ENCODE measurements at regions not wholly inside any gene's neighbourhood (a gene's known extent, or its start where the extent isn't known, plus 50 kb on each side); places are given as distances from the start of the nearest gene placed in this dataset.

DNA sequence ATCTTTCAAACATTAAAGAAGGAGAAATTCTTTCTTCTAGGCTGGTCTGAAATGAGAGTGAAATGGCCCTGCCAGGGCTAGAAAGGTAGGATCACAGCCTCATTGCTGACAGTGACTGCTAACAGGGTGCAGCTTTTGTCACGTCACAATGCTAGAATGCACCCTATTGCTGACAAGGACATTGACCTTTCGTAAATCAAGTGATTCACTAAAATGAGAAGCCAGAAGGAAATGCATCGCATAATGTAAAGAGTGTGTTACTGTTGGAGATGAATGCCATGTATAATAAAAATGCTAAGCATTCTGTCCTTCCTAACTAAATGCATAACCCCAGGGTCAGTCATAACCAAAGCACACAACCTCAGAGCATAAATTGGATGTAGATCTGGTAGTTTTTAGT lies 732.9 kb downstream of the TDRD15 start:
- ChIA-PET CTCF (no interaction called here), POLR2A (no interaction called here)
- in situ Hi-C loops (cut with HindIII; ENCODE audit: low pct_unique_long_range_greater_than_20kb, low sequenced_read_pairs) (no loop called here), intact Hi-C loops (cut with micrococcal nuclease; ENCODE audit: unreplicated experiment) (no loop called here)
- DNase-seq (ENCODE audit: low read depth, low spot score): no peak
- H3K4me3 ChIP-seq (ENCODE audit: low read depth in 2 of 2, low read length in 2 of 2): no peak overlapping the region
- no peaks in the 10 kb centered on the region for H3K27me3 ChIP-seq (ENCODE audit: control insufficient read depth, insufficient read depth, low read length)
- no peaks in the 10 kb centered on the region for H3K36me3 ChIP-seq (ENCODE audit: control insufficient read depth, insufficient read depth, low read length)
- BruUV-seq (replicated peaks): no TSS peak
- ATAC-seq: no peak
- TF ChIP-seq TCF7L2 (IDR thresholded peaks at IDR 0.05; ENCODE audit: low read depth, low read length): no peak
- TF ChIP-seq, protein P1, sequence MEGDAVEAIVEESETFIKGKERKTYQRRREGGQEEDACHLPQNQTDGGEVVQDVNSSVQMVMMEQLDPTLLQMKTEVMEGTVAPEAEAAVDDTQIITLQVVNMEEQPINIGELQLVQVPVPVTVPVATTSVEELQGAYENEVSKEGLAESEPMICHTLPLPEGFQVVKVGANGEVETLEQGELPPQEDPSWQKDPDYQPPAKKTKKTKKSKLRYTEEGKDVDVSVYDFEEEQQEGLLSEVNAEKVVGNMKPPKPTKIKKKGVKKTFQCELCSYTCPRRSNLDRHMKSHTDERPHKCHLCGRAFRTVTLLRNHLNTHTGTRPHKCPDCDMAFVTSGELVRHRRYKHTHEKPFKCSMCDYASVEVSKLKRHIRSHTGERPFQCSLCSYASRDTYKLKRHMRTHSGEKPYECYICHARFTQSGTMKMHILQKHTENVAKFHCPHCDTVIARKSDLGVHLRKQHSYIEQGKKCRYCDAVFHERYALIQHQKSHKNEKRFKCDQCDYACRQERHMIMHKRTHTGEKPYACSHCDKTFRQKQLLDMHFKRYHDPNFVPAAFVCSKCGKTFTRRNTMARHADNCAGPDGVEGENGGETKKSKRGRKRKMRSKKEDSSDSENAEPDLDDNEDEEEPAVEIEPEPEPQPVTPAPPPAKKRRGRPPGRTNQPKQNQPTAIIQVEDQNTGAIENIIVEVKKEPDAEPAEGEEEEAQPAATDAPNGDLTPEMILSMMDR (IDR thresholded peaks at IDR 0.05): no peak
- TF ChIP-seq, protein P2, sequence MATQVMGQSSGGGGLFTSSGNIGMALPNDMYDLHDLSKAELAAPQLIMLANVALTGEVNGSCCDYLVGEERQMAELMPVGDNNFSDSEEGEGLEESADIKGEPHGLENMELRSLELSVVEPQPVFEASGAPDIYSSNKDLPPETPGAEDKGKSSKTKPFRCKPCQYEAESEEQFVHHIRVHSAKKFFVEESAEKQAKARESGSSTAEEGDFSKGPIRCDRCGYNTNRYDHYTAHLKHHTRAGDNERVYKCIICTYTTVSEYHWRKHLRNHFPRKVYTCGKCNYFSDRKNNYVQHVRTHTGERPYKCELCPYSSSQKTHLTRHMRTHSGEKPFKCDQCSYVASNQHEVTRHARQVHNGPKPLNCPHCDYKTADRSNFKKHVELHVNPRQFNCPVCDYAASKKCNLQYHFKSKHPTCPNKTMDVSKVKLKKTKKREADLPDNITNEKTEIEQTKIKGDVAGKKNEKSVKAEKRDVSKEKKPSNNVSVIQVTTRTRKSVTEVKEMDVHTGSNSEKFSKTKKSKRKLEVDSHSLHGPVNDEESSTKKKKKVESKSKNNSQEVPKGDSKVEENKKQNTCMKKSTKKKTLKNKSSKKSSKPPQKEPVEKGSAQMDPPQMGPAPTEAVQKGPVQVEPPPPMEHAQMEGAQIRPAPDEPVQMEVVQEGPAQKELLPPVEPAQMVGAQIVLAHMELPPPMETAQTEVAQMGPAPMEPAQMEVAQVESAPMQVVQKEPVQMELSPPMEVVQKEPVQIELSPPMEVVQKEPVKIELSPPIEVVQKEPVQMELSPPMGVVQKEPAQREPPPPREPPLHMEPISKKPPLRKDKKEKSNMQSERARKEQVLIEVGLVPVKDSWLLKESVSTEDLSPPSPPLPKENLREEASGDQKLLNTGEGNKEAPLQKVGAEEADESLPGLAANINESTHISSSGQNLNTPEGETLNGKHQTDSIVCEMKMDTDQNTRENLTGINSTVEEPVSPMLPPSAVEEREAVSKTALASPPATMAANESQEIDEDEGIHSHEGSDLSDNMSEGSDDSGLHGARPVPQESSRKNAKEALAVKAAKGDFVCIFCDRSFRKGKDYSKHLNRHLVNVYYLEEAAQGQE (IDR thresholded peaks at IDR 0.05; ENCODE audit: insufficient read depth in 1 of 2, low read depth in 2 of 2, low read length in 1 of 2): no peak
- TF ChIP-seq POLR2AphosphoS5 (IDR thresholded peaks at IDR 0.05; ENCODE audit: low read depth, low read length): no peak
- no peak for TF ChIP-seq SIN3A (IDR thresholded peaks at IDR 0.05; ENCODE audit: borderline replicate concordance, insufficient read depth, low read depth, low read length)
- H3K9me3 ChIP-seq (ENCODE audit: control insufficient read depth, insufficient read depth, low read depth, low read length): no peaks in the 10 kb centered on the region
- no peak overlapping the region for H3K27ac ChIP-seq (ENCODE audit: low read length)
- H3K4me1 ChIP-seq (ENCODE audit: control insufficient read depth, insufficient read depth, low read length): no peaks in the 10 kb centered on the region

DNA sequence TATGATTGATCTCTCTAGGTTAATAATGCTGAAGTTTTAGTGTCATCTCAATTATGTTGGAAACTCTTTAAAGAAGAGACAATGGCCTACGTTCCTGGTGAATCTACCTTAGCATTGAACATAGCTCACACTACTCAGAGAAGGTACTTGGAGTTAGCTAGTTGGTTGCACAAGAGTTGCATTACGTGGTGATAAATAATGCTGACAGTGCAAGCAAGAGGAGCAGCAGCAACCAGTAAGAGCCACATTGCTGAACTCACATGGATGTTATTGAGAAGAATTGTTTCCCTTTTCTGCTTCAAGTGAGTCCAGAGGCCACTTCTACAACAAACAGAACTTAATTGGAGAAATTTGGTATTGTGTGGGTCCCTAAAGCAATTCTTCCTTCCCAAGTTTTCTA lies 737.1 kb downstream of the TDRD15 start:
- no TSS peak for BruUV-seq (replicated peaks)
- CTCF ChIA-PET: no interaction called here
- Histone ChIP-seq H3K9me3 (ENCODE audit: control insufficient read depth, insufficient read depth, low read depth, low read length) (no peaks in the 10 kb centered on the region), H3K36me3 (ENCODE audit: control insufficient read depth, insufficient read depth, low read length) (no peaks in the 10 kb centered on the region), H3K27me3 (ENCODE audit: control insufficient read depth, insufficient read depth, low read length) (no peaks in the 10 kb centered on the region), H3K4me1 (ENCODE audit: control insufficient read depth, insufficient read depth, low read length) (no peaks in the 10 kb centered on the region), H3K27ac (ENCODE audit: low read length) (no peak overlapping the region), H3K4me3 (ENCODE audit: low read depth in 2 of 2, low read length in 2 of 2) (no peak overlapping the region)
- in situ Hi-C loops (cut with HindIII; ENCODE audit: low pct_unique_long_range_greater_than_20kb, low sequenced_read_pairs) (no loop called here), intact Hi-C loops (cut with micrococcal nuclease; ENCODE audit: unreplicated experiment) (no loop called here)
- POLR2A ChIA-PET: no interaction called here
- TF ChIP-seq TCF7L2 (IDR thresholded peaks at IDR 0.05; ENCODE audit: low read depth, low read length) (no peak), POLR2AphosphoS5 (IDR thresholded peaks at IDR 0.05; ENCODE audit: low read depth, low read length) (no peak), SIN3A (IDR thresholded peaks at IDR 0.05; ENCODE audit: borderline replicate concordance, insufficient read depth, low read depth, low read length) (no peak)
- ATAC-seq: no peak
- no peak for DNase-seq (ENCODE audit: low read depth, low spot score)

DNA sequence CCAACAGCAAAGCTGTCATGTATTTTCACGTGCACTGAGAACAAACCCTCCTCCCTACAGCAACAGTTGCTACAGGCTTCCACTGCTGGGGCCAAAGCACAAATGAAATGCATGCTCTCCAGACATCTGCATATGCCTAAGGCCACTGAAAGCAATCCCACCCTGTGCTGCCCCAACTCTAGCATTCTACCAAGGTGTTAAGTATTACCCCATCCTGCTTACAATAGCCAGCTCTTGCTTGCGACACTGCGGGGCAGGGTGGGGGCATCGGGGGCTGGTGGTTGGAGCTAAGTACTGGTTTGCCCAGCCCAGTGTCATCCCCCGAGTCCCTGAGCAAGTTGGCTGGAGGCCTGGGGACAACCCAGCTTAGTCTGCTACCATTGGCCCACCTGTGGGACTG lies 742.5 kb downstream of the TDRD15 start:
- no peak overlapping the region for H3K27ac ChIP-seq (ENCODE audit: low read length)
- BruUV-seq (replicated peaks): no TSS peak
- TF ChIP-seq, protein P2 (IDR thresholded peaks at IDR 0.05; ENCODE audit: insufficient read depth in 1 of 2, low read depth in 2 of 2, low read length in 1 of 2): no peak
- TF ChIP-seq POLR2AphosphoS5 (IDR thresholded peaks at IDR 0.05; ENCODE audit: low read depth, low read length) (no peak), TCF7L2 (IDR thresholded peaks at IDR 0.05; ENCODE audit: low read depth, low read length) (no peak), SIN3A (IDR thresholded peaks at IDR 0.05; ENCODE audit: borderline replicate concordance, insufficient read depth, low read depth, low read length) (no peak)
- TF ChIP-seq, protein P1 (IDR thresholded peaks at IDR 0.05): no peak
- POLR2A ChIA-PET: no interaction called here
- H3K4me1 ChIP-seq (ENCODE audit: control insufficient read depth, insufficient read depth, low read length): no peaks in the 10 kb centered on the region
- CTCF ChIA-PET: no interaction called here
- intact Hi-C loops (cut with micrococcal nuclease; ENCODE audit: unreplicated experiment): no loop called here
- H3K9me3 ChIP-seq (ENCODE audit: control insufficient read depth, insufficient read depth, low read depth, low read length): no peaks in the 10 kb centered on the region
- in situ Hi-C loops (cut with HindIII; ENCODE audit: low pct_unique_long_range_greater_than_20kb, low sequenced_read_pairs): no loop called here
- no peaks in the 10 kb centered on the region for H3K36me3 ChIP-seq (ENCODE audit: control insufficient read depth, insufficient read depth, low read length)
- no peak overlapping the region for H3K4me3 ChIP-seq (ENCODE audit: low read depth in 2 of 2, low read length in 2 of 2)
- no peaks in the 10 kb centered on the region for H3K27me3 ChIP-seq (ENCODE audit: control insufficient read depth, insufficient read depth, low read length)
- ATAC-seq: no peak
- no peak for DNase-seq (ENCODE audit: low read depth, low spot score)

Measured in Panc1 (cell line).